ENCODE measurements at regions not wholly inside any gene's neighbourhood (a gene's known extent, or its start where the extent isn't known, plus 50 kb on each side); places are given as distances from the start of the nearest gene placed in this dataset.

- no peak for ATAC-seq
- no peak overlapping the region for H3K4me3 ChIP-seq
- no peak for DNase-seq (ENCODE audit: low read depth in 1 of 2, low spot score in 1 of 2)
- no peak for FAIRE-seq
- peaks cover 8% of the 10 kb centered on the region; the same call in 1 of the 3 replicates for H3K9me3 ChIP-seq
- WGBS (ENCODE audit: missing lambda C conversion rate), result 18% methylated on average over 4 of the region's 4 CpGs
- H3K27ac ChIP-seq, result no peak overlapping the region
- H3K4me2 ChIP-seq, result no peak overlapping the region
- no peaks in the 10 kb centered on the region for H3K4me1 ChIP-seq
- CTCF ChIA-PET, result no interaction called here
- TF ChIP-seq NFE2L2 (conservative IDR thresholded peaks at IDR 0.05; ENCODE audit: low read length) (no peak), TP53 (CRISPR knock-in tag; IDR thresholded peaks at IDR 0.05) (no peak), POLR2A (IDR thresholded peaks at IDR 0.05; ENCODE audit: low read length) (no peak), HOXB5 (CRISPR knock-in tag; IDR thresholded peaks at IDR 0.05) (no peak), KDM1A (IDR thresholded peaks at IDR 0.05; ENCODE audit: low read depth) (no peak), CHD4 (IDR thresholded peaks at IDR 0.05; ENCODE audit: borderline replicate concordance) (no peak), ELK1 (IDR thresholded peaks at IDR 0.05; ENCODE audit: low read depth, low read length) (no peak), TFCP2L1 (CRISPR knock-in tag; IDR thresholded peaks at IDR 0.05) (no peak), FOSL2 (IDR thresholded peaks at IDR 0.05) (no peak), FOSL2 (CRISPR knock-in tag; IDR thresholded peaks at IDR 0.05) (no peak), ATOH8 (CRISPR knock-in tag; IDR thresholded peaks at IDR 0.05; ENCODE audit: low read depth) (no peak), ZNF302 (CRISPR knock-in tag; IDR thresholded peaks at IDR 0.05) (no peak), ESRRA (IDR thresholded peaks at IDR 0.05; ENCODE audit: borderline replicate concordance, low read length) (no peak), KDM5A (IDR thresholded peaks at IDR 0.05) (no peak), POLR2AphosphoS2 (conservative IDR thresholded peaks at IDR 0.05; ENCODE audit: low read length) (no peak)
- POLR2A ChIA-PET, result no interaction called here
These were observed 71.8 kb downstream of the CHRM3 start for GRCh38 chr1:239458144-239458500.

GRCh38 chr1:239467730-239468129 is 81.4 kb downstream of the CHRM3 start:
- no peaks in the 10 kb centered on the region for H3K9me3 ChIP-seq
- no peak overlapping the region for H3K4me2 ChIP-seq
- no peaks in the 10 kb centered on the region for H3K4me1 ChIP-seq
- TF ChIP-seq RNF2 (IDR thresholded peaks at IDR 0.05; ENCODE audit: borderline replicate concordance, low read depth) (no peak), TFCP2L1 (CRISPR knock-in tag; IDR thresholded peaks at IDR 0.05) (no peak), FOSB (CRISPR knock-in tag; IDR thresholded peaks at IDR 0.05) (no peak), JUNB (IDR thresholded peaks at IDR 0.05) (no peak), SREBF2 (IDR thresholded peaks at IDR 0.05) (no peak), HOXA7 (CRISPR knock-in tag; IDR thresholded peaks at IDR 0.05) (no peak), KDM5A (IDR thresholded peaks at IDR 0.05) (no peak), E2F6 (IDR thresholded peaks at IDR 0.05; ENCODE audit: borderline replicate concordance, low read depth) (no peak), HEYL (CRISPR knock-in tag; IDR thresholded peaks at IDR 0.05) (no peak), CBX2 (IDR thresholded peaks at IDR 0.05; ENCODE audit: borderline replicate concordance, low read depth) (no peak), CTCF (IDR thresholded peaks at IDR 0.05) (no peak), CHD2 (IDR thresholded peaks at IDR 0.05; ENCODE audit: low read length, partially characterized antibody) (no peak), REST (IDR thresholded peaks at IDR 0.05) (no peak), PHF8 (IDR thresholded peaks at IDR 0.05; ENCODE audit: borderline replicate concordance, low read depth) (no peak), HOXB5 (CRISPR knock-in tag; IDR thresholded peaks at IDR 0.05) (no peak), RAD21 (conservative IDR thresholded peaks at IDR 0.05 in 1 of 2, IDR thresholded peaks at IDR 0.05 in 1 of 2) (no peak)
- CTCF ChIA-PET, result no interaction called here
- no peak overlapping the region for H3K27ac ChIP-seq
- WGBS (ENCODE audit: missing lambda C conversion rate), result 7% methylated on average over 2 of the region's 2 CpGs
- no peak overlapping the region for H3K4me3 ChIP-seq
- POLR2A ChIA-PET, result no interaction called here
- FAIRE-seq, result no peak
- DNase-seq (ENCODE audit: low read depth in 1 of 2, low spot score in 1 of 2), result no peak
- no peak for ATAC-seq

All from A549 (cell line).